ENCODE measurements at regions not wholly inside any gene's neighbourhood (a gene's known extent, or its start where the extent isn't known, plus 50 kb on each side); places are given as distances from the start of the nearest gene placed in this dataset.
"Not testable (repeated sequence)": the region's sequence is repeated elsewhere in the genome, so short reads cannot be mapped to it uniquely, and the experiment has no call there.

DNA sequence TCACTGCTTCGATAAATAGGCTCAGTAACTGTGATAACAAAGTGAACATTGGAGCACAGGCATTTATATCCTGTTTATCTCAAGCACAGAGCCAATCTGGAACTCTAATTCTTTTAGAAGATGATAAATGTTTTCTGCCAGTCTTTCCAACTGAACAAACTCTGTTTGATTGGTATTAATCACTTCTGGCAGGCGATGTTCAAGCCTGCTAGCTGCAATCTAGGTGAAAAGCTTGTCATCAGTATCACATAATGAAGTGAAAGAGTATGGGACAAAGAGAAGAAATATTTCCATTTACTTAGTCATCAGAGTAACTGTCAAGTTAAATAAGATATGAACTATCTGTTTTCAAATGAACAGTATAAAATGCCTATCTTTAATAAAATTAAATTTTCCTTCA is 577.3 kb downstream of the VGLL3 start:
- TF ChIP-seq, protein P1, sequence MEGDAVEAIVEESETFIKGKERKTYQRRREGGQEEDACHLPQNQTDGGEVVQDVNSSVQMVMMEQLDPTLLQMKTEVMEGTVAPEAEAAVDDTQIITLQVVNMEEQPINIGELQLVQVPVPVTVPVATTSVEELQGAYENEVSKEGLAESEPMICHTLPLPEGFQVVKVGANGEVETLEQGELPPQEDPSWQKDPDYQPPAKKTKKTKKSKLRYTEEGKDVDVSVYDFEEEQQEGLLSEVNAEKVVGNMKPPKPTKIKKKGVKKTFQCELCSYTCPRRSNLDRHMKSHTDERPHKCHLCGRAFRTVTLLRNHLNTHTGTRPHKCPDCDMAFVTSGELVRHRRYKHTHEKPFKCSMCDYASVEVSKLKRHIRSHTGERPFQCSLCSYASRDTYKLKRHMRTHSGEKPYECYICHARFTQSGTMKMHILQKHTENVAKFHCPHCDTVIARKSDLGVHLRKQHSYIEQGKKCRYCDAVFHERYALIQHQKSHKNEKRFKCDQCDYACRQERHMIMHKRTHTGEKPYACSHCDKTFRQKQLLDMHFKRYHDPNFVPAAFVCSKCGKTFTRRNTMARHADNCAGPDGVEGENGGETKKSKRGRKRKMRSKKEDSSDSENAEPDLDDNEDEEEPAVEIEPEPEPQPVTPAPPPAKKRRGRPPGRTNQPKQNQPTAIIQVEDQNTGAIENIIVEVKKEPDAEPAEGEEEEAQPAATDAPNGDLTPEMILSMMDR (conservative IDR thresholded peaks at IDR 0.05; ENCODE audit: low read length): no peak
- no peak for TF ChIP-seq EZH2phosphoT487 (IDR thresholded peaks at IDR 0.05; ENCODE audit: borderline replicate concordance, low read depth, low read length)
- DNase-seq (ENCODE audit: low spot score): no peak
- Histone ChIP-seq H2AFZ (ENCODE audit: low read length) (no peak overlapping the region), H3K27ac (ENCODE audit: low read depth, low read length, poor library complexity, severe bottlenecking) (no peak overlapping the region), H3K9me2 (ENCODE audit: insufficient read depth, low read length) (no peaks in the 10 kb centered on the region), H3K36me3 (ENCODE audit: insufficient read depth, low read length) (no peaks in the 10 kb centered on the region), H3K4me2 (ENCODE audit: low read length) (no peak overlapping the region), H3K9me3 (ENCODE audit: low read length) (no peaks in the 10 kb centered on the region), H3K4me3 (ENCODE audit: low read depth, low read length, poor library complexity, severe bottlenecking) (no peak overlapping the region), H3K79me2 (ENCODE audit: insufficient read depth, low read depth, low read length) (no peaks in the 10 kb centered on the region), H4K20me1 (ENCODE audit: insufficient read depth, low read length) (no peaks in the 10 kb centered on the region), H3K4me1 (ENCODE audit: insufficient read depth, low read length, poor library complexity, severe bottlenecking) (no peaks in the 10 kb centered on the region)
- intact Hi-C loops (cut with micrococcal nuclease; ENCODE audit: unreplicated experiment): loop anchor here (10.0 kb wide), 1 partner anchor 61 kb away; no protein-coding TSS in a partner anchor
- BruUV-seq (replicated peaks): no TSS peak
- CTCF ChIA-PET (ENCODE audit: unreplicated experiment): no interaction called here
- POLR2A ChIA-PET: no interaction called here

DNA sequence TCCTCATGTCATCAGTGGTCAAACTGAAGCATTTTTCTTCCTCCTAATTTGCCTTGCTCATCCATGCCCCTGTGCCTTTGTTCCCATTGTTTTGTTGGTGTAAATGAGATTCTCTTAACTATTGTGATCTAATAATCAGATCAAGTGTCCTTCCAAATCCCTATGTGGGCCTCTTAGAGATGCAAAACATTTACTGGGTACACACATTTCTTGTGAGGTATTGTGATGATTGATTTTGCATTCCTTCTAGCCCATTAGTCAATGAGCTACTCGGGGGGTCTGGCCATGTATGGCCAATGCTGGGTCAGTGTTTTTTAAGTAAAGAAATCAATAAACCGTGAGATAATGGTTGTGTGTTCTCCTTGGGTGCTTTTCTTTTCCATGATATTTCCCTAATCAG is 580.4 kb downstream of the VGLL3 start:
- intact Hi-C loops (cut with micrococcal nuclease; ENCODE audit: unreplicated experiment): loop anchor here (10.0 kb wide), 1 partner anchor 64 kb away; no protein-coding TSS in a partner anchor
- no peaks in the 10 kb centered on the region for H3K4me1 ChIP-seq (ENCODE audit: insufficient read depth, low read length, poor library complexity, severe bottlenecking)
- H3K4me3 ChIP-seq (ENCODE audit: low read depth, low read length, poor library complexity, severe bottlenecking): no peak overlapping the region
- CTCF ChIA-PET (ENCODE audit: unreplicated experiment): no interaction called here
- no peak overlapping the region for H2AFZ ChIP-seq (ENCODE audit: low read length)
- no peaks in the 10 kb centered on the region for H3K9me3 ChIP-seq (ENCODE audit: low read length)
- TF ChIP-seq EZH2phosphoT487 (IDR thresholded peaks at IDR 0.05; ENCODE audit: borderline replicate concordance, low read depth, low read length): no peak
- TF ChIP-seq, protein P1 (conservative IDR thresholded peaks at IDR 0.05; ENCODE audit: low read length): no peak
- no peak overlapping the region for H3K4me2 ChIP-seq (ENCODE audit: low read length)
- H4K20me1 ChIP-seq (ENCODE audit: insufficient read depth, low read length): no peaks in the 10 kb centered on the region
- no peaks in the 10 kb centered on the region for H3K9me2 ChIP-seq (ENCODE audit: insufficient read depth, low read length)
- H3K79me2 ChIP-seq (ENCODE audit: insufficient read depth, low read depth, low read length): no peaks in the 10 kb centered on the region
- POLR2A ChIA-PET: no interaction called here
- no peak for DNase-seq (ENCODE audit: low spot score)
- H3K27ac ChIP-seq (ENCODE audit: low read depth, low read length, poor library complexity, severe bottlenecking): no peak overlapping the region
- no TSS peak for BruUV-seq (replicated peaks)
- H3K36me3 ChIP-seq (ENCODE audit: insufficient read depth, low read length): no peaks in the 10 kb centered on the region

DNA sequence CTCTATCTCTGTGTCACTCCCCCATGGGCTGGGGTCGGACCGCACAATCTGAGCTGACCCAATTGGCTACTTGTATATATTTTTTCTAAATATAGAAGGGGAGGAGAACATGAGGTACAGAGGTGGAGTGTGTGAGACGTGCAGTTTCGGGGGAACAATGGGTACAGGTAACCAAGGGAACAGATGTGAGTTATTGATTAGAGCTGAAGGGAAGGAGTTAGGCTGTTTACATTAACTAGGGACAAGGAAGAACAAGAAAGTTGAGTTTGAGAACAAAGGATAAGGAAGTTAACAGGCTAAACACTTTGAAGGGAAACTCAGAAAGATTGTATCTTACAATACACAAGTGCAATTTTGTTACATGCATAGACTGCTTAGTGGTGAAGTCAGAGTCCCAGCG is 601.2 kb downstream of the VGLL3 start:
- DNase-seq (ENCODE audit: low spot score); H3K36me3 ChIP-seq (ENCODE audit: insufficient read depth, low read length); CTCF ChIA-PET (ENCODE audit: unreplicated experiment); H3K4me1 ChIP-seq (ENCODE audit: insufficient read depth, low read length, poor library complexity, severe bottlenecking); intact Hi-C loops (cut with micrococcal nuclease; ENCODE audit: unreplicated experiment); H4K20me1 ChIP-seq (ENCODE audit: insufficient read depth, low read length); H2AFZ ChIP-seq (ENCODE audit: low read length); H3K4me2 ChIP-seq (ENCODE audit: low read length); H3K9me3 ChIP-seq (ENCODE audit: low read length); H3K4me3 ChIP-seq (ENCODE audit: low read depth, low read length, poor library complexity, severe bottlenecking); POLR2A ChIA-PET; H3K27ac ChIP-seq (ENCODE audit: low read depth, low read length, poor library complexity, severe bottlenecking); H3K9me2 ChIP-seq (ENCODE audit: insufficient read depth, low read length); H3K79me2 ChIP-seq (ENCODE audit: insufficient read depth, low read depth, low read length); BruUV-seq (replicated peaks): not testable (repeated sequence)

Measured in OCI-LY7 (cell line).